Suprapubic skin (tissue), 4 donors: ENCODE measurements at regions not wholly inside any gene's neighbourhood (a gene's known extent, or its start where the extent isn't known, plus 50 kb on each side); places are given as distances from the start of the nearest gene placed in this dataset.
"Not testable (repeated sequence)": the region's sequence is repeated elsewhere in the genome, so short reads cannot be mapped to it uniquely, and the experiment has no call there.

Experiments used
- DNase-seq, 2 donors: peaks; one replicate each; pipeline ENCODE4 v3.0.0-alpha.2; 2019; ENCODE audit warnings: low spot score in 2 of 2
- H3K27ac ChIP-seq: fragments of 200-600 bp; sonication (generic); one replicate; pipeline ENCODE4 v1.5.1; 2019
- H3K27me3 ChIP-seq: fragments of 200-600 bp; sonication (generic); one replicate; pipeline ENCODE4 v1.5.1; 2019
- H3K36me3 ChIP-seq: fragments of 200-600 bp; sonication (generic); one replicate; pipeline ENCODE4 v1.5.1; 2019
- H3K4me1 ChIP-seq: fragments of 200-600 bp; sonication (generic); one replicate; pipeline ENCODE4 v1.5.1; 2019
- H3K4me3 ChIP-seq: fragments of 200-600 bp; sonication (generic); one replicate; pipeline ENCODE4 v1.5.1; 2019; ENCODE audit warnings: mild to moderate bottlenecking
- H3K9me3 ChIP-seq: fragments of 200-600 bp; sonication (generic); one replicate; pipeline ENCODE4 v1.5.1; 2019
- EP300 ChIP-seq: sonication (generic); formaldehyde crosslinking; IDR thresholded peaks from one replicate; pipeline ENCODE4 v1.6.1; 2017; ENCODE audit warnings: antibody characterized with exemption
- POLR2A ChIP-seq, 2 donors: fragments of 450-650 bp; IDR thresholded peaks; one replicate each; pipeline ENCODE4 v1.6.1; 2017; ENCODE audit warnings: antibody characterized with exemption in 2 of 2, mild to moderate bottlenecking in 2 of 2, moderate library complexity in 2 of 2
- POLR2AphosphoS5 ChIP-seq, 3 donors: sonication (generic); formaldehyde crosslinking; IDR thresholded peaks; one replicate each; pipeline ENCODE4 v1.6.1; 2017; ENCODE audit warnings: antibody characterized with exemption in 3 of 3
- WGBS: methylation state at CpG from one replicate; pipeline ENCODE4 v1.1.5; 2018; 5-methylcytosine and 5-hydroxymethylcytosine counted together
- TF ChIP-seq, protein P1 (sequence below), 2 donors: fragments of 200-600 bp in 1 of 2; fragments of 450-650 bp in 1 of 2; sonication (generic) in 1 of 2; IDR thresholded peaks; one replicate each; pipeline ENCODE4 v1.5.1; 2016 to 2019; ENCODE audit warnings: antibody characterized with exemption in 2 of 2, mild to moderate bottlenecking in 1 of 2, moderate library complexity in 1 of 2

DNA sequence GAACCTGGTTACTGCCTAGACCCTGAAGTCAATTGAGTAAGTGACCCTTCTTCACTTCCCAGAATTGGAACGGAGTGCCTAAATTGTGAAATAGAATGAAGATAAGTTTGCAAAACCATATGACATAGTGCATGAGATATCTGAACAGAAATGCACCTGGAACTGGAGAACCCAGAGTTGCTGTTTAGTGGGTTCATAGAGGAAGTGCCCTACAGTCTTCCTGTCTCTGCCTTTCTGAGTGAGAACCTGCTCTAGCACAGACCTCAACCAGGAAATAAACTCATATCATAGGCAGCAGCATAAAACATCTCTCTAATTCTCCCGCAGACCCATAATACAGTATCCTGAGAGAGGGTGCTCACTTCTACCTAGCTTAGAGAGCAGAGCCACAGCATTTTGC lies 82.9 kb downstream of the EOMES start:
- H3K4me3 ChIP-seq: no peak overlapping the region
- H3K27ac ChIP-seq: no peak overlapping the region
- H3K36me3 ChIP-seq: no peaks in the 10 kb centered on the region
- TF ChIP-seq EP300: no peak
- TF ChIP-seq POLR2A (IDR thresholded peaks at IDR 0.05): no peak
- no peak for TF ChIP-seq POLR2AphosphoS5 (IDR thresholded peaks at IDR 0.05)
- TF ChIP-seq, protein P1, sequence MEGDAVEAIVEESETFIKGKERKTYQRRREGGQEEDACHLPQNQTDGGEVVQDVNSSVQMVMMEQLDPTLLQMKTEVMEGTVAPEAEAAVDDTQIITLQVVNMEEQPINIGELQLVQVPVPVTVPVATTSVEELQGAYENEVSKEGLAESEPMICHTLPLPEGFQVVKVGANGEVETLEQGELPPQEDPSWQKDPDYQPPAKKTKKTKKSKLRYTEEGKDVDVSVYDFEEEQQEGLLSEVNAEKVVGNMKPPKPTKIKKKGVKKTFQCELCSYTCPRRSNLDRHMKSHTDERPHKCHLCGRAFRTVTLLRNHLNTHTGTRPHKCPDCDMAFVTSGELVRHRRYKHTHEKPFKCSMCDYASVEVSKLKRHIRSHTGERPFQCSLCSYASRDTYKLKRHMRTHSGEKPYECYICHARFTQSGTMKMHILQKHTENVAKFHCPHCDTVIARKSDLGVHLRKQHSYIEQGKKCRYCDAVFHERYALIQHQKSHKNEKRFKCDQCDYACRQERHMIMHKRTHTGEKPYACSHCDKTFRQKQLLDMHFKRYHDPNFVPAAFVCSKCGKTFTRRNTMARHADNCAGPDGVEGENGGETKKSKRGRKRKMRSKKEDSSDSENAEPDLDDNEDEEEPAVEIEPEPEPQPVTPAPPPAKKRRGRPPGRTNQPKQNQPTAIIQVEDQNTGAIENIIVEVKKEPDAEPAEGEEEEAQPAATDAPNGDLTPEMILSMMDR (IDR thresholded peaks at IDR 0.05): no peak
- no peak for DNase-seq
- H3K27me3 ChIP-seq: no peaks in the 10 kb centered on the region
- H3K9me3 ChIP-seq: no peaks in the 10 kb centered on the region
- 85% methylated on average over 2 of the region's 2 CpGs for WGBS
- peaks cover 10% of the 10 kb centered on the region for H3K4me1 ChIP-seq

GRCh38 chr3:27638594-27638993 lies 83.5 kb downstream of the EOMES start:
- 79% methylated on average over 6 of the region's 6 CpGs for WGBS
- Histone ChIP-seq H3K36me3 (no peaks in the 10 kb centered on the region), H3K27ac (no peak overlapping the region), H3K27me3 (no peaks in the 10 kb centered on the region), H3K9me3 (no peaks in the 10 kb centered on the region), H3K4me1 (peaks cover 15% of the 10 kb centered on the region), H3K4me3 (no peak overlapping the region)
- TF ChIP-seq EP300 (no peak), POLR2A (IDR thresholded peaks at IDR 0.05) (no peak), POLR2AphosphoS5 (IDR thresholded peaks at IDR 0.05) (no peak)
- TF ChIP-seq, protein P1 (IDR thresholded peaks at IDR 0.05): no peak
- no peak for DNase-seq

GRCh38 chr3:27637346-27637995 lies 84.7 kb downstream of the EOMES start:
- DNase-seq: no peak
- WGBS: 89% methylated on average over 9 of the region's 9 CpGs
- TF ChIP-seq POLR2AphosphoS5 (IDR thresholded peaks at IDR 0.05): no peak
- TF ChIP-seq EP300: no peak
- no peak for TF ChIP-seq POLR2A (IDR thresholded peaks at IDR 0.05)
- TF ChIP-seq, protein P1 (IDR thresholded peaks at IDR 0.05): no peak

DNA sequence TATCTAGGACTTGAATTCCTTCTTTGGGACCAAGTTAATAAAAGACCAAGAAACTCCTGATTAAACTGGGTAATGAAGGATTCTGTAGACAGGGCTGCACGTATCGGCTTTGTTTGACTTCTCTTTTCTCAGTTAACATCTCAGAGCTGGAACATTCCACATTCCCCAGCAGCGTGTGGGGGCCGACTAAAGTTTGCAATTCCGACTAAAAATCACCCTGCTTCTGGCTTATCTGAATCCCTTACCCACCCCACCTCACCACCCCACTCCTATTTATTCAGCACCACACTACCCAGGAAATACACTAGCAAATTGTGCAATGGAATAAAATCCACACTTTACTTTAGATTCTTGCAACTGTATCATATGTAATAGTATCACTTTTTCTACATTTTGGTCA lies 87.1 kb downstream of the EOMES start:
- 95% methylated on average over 5 of the region's 5 CpGs for WGBS
- H3K27me3 ChIP-seq, DNase-seq, H3K9me3 ChIP-seq, H3K36me3 ChIP-seq, H3K27ac ChIP-seq, H3K4me1 ChIP-seq, H3K4me3 ChIP-seq: not testable (repeated sequence)

More at GRCh38 chr3:27637346-27637995, 84.7 kb downstream of the EOMES start:
- no peaks in the 10 kb centered on the region for H3K36me3 ChIP-seq
- H3K27me3 ChIP-seq: no peaks in the 10 kb centered on the region
- H3K27ac ChIP-seq: no peak overlapping the region
- H3K4me1 ChIP-seq: peaks cover 12% of the 10 kb centered on the region
- no peaks in the 10 kb centered on the region for H3K9me3 ChIP-seq
- no peak overlapping the region for H3K4me3 ChIP-seq

GRCh38 chr3:27633224-27633545 lies 88.9 kb downstream of the EOMES start:
- no peaks in the 10 kb centered on the region for H3K36me3 ChIP-seq
- 45% methylated on average over 6 of the region's 6 CpGs for WGBS
- peaks cover 5% of the 10 kb centered on the region for H3K4me1 ChIP-seq
- no peaks in the 10 kb centered on the region for H3K9me3 ChIP-seq
- DNase-seq: no peak
- TF ChIP-seq EP300 (no peak), POLR2A (IDR thresholded peaks at IDR 0.05) (no peak), POLR2AphosphoS5 (IDR thresholded peaks at IDR 0.05) (no peak)
- TF ChIP-seq, protein P1 (IDR thresholded peaks at IDR 0.05): no peak
- no peaks in the 10 kb centered on the region for H3K27me3 ChIP-seq
- H3K4me3 ChIP-seq: peak overlapping the region; percentile 57
- H3K27ac ChIP-seq: peak overlapping the region; percentile 79
